Liver (tissue), 8 donors: ENCODE measurements at regions not wholly inside any gene's neighbourhood (a gene's known extent, or its start where the extent isn't known, plus 50 kb on each side); places are given as distances from the start of the nearest gene placed in this dataset.

Experiments
- DNase-seq: peaks from one replicate; pipeline ENCODE4 v3.0.0-alpha.2; 2017; ENCODE audit warnings: low spot score
- H3K27ac ChIP-seq, 2 donors: one replicate each; pipeline ENCODE4 v1.7.0; 2013; ENCODE audit warnings: inconsistent platforms in 2 of 2, low read length in 2 of 2, control low read depth in 1 of 2, low read depth in 1 of 2, mild to moderate bottlenecking in 1 of 2
- H3K27me3 ChIP-seq, 4 donors: one replicate each; pipeline versions ENCODE4 v1.6.1 to v1.7.0; 2013; ENCODE audit warnings: low read length in 3 of 4, inconsistent platforms in 1 of 4, mild to moderate bottlenecking in 1 of 4, moderate library complexity in 1 of 4; ENCODE audit not compliant: control insufficient read depth in 4 of 4, insufficient read depth in 4 of 4
- H3K36me3 ChIP-seq, 4 donors: one replicate each; pipeline versions ENCODE4 v1.6.1 to v1.7.0; 2013; ENCODE audit warnings: low read length in 3 of 4, mild to moderate bottlenecking in 3 of 4, low read depth in 1 of 4, moderate library complexity in 1 of 4; ENCODE audit not compliant: control insufficient read depth in 4 of 4, insufficient read depth in 3 of 4
- H3K4me1 ChIP-seq, 4 donors: one replicate each; pipeline versions ENCODE4 v1.6.1 to v1.7.0; 2013; ENCODE audit warnings: low read length in 3 of 4, mild to moderate bottlenecking in 3 of 4, moderate library complexity in 1 of 4; ENCODE audit not compliant: control insufficient read depth in 4 of 4, insufficient read depth in 4 of 4
- H3K4me3 ChIP-seq, 3 donors: one replicate each; pipeline versions ENCODE4 v1.6.1 to v1.7.0; 2013; ENCODE audit warnings: low read length in 3 of 3, control low read depth in 1 of 3, low read depth in 1 of 3, mild to moderate bottlenecking in 1 of 3
- H3K9ac ChIP-seq, 2 donors: one replicate each; pipeline ENCODE4 v1.7.0; 2013; ENCODE audit warnings: low read length in 2 of 2, mild to moderate bottlenecking in 2 of 2, moderate library complexity in 2 of 2, control low read depth in 1 of 2, low read depth in 1 of 2
- H3K9me3 ChIP-seq, 4 donors: one replicate each; pipeline versions ENCODE4 v1.6.1 to v1.7.0; 2013; ENCODE audit warnings: low read length in 3 of 4; ENCODE audit not compliant: control insufficient read depth in 4 of 4
- CTCF ChIP-seq: fragments of 150-350 bp; IDR thresholded peaks from 2 replicates; pipeline ENCODE4 v1.5.1; 2017; ENCODE audit warnings: improper control_type of control experiment, low read depth, low read length; ENCODE audit not compliant: missing input control
- FOXA1 ChIP-seq: IDR thresholded peaks from 2 replicates; pipeline ENCODE4 v1.6.1; 2016; ENCODE audit warnings: antibody characterized with exemption
- FOXA2 ChIP-seq: IDR thresholded peaks from 2 replicates; pipeline ENCODE4 v1.6.1; 2016; ENCODE audit warnings: antibody characterized with exemption
- GABPA ChIP-seq, 2 donors: IDR thresholded peaks in 1 of 2; conservative IDR thresholded peaks in 1 of 2; 2 replicates each; pipeline ENCODE4 v1.6.1; 2016; ENCODE audit warnings: antibody characterized with exemption in 2 of 2, mild to moderate bottlenecking in 1 of 2, moderate library complexity in 1 of 2
- HNF4A ChIP-seq, 2 donors: conservative IDR thresholded peaks; 2 replicates each; pipeline ENCODE4 v1.6.1; 2016; ENCODE audit warnings: antibody characterized with exemption in 2 of 2, mild to moderate bottlenecking in 2 of 2
- HNF4G ChIP-seq: IDR thresholded peaks from 2 replicates; pipeline ENCODE4 v1.6.1; 2016; ENCODE audit warnings: antibody characterized with exemption
- JUND ChIP-seq, 2 donors: IDR thresholded peaks; 2 replicates each; pipeline ENCODE4 v1.6.1; 2016; ENCODE audit warnings: antibody characterized with exemption in 2 of 2
- NR2F2 ChIP-seq: IDR thresholded peaks from 2 replicates; pipeline ENCODE4 v1.6.1; 2016; ENCODE audit warnings: antibody characterized with exemption
- RAD21 ChIP-seq, 2 donors: IDR thresholded peaks; 2 replicates each; pipeline ENCODE4 v1.6.1; 2016; ENCODE audit warnings: antibody characterized with exemption in 2 of 2, mild to moderate bottlenecking in 2 of 2
- RXRA ChIP-seq, 2 donors: IDR thresholded peaks; 2 replicates each; pipeline ENCODE4 v1.6.1; 2017 to 2018; ENCODE audit warnings: antibody characterized with exemption in 2 of 2, mild to moderate bottlenecking in 1 of 2
- SP1 ChIP-seq: IDR thresholded peaks from 2 replicates; pipeline ENCODE4 v1.6.1; 2018; ENCODE audit warnings: antibody characterized with exemption, mild to moderate bottlenecking
- TAF1 ChIP-seq: conservative IDR thresholded peaks from 2 replicates; pipeline ENCODE4 v1.6.1; 2016; ENCODE audit warnings: antibody characterized with exemption, mild to moderate bottlenecking
- YY1 ChIP-seq: IDR thresholded peaks from 2 replicates; pipeline ENCODE4 v1.6.1; 2016; ENCODE audit warnings: antibody characterized with exemption, mild to moderate bottlenecking
- ZBTB33 ChIP-seq: IDR thresholded peaks from 2 replicates; pipeline ENCODE4 v1.6.1; 2016; ENCODE audit warnings: antibody characterized with exemption
- WGBS: extraction: QIAGEN DNeasy Blood & Tissue Kit; methylation state at CpG from one replicate; pipeline ENCODE4 v1.1.7; 2013; 5-methylcytosine and 5-hydroxymethylcytosine counted together
- TF ChIP-seq, protein P1 (sequence below): IDR thresholded peaks from 2 replicates; pipeline ENCODE4 v1.6.1; 2016; ENCODE audit warnings: antibody characterized with exemption
- donor health status: healthy.
- donor health status: healthy.
- donor health status: healthy.
- donor health status: healthy.
- donor health status: healthy.

DNA sequence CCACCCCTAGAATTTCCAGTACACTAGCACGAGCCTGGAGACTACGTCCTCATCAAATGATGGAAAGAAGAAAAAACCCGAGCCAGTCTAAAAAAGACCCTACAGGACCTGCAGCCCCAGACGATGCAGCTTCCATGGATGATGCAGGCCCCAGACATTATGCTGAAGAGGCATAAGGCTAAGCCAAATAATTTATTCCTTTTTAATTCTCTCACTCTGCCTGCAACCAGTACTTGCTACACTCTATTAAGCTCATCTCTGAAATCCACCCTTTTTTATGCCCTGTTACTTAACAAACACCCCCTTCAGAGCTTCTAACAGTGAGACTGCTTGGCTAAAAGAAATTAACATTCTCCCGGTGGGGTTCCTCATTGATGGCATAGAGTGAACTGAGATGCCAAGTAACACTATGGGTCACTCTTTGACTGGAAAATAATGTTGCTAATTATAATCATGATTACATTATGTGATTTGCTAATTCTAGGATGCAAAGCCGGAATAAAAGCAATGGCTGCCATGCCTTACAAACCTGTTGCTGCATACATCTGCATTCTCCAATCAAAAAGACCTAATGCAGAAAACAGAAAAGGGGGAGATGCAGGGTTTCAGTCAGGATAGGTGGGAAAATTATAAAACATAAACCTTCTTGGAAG is 1462.4 kb downstream of the UQCRFS1 start (continued):
- no peak for TF ChIP-seq FOXA1
- TF ChIP-seq HNF4A (conservative IDR thresholded peaks at IDR 0.05) = no peak

DNA sequence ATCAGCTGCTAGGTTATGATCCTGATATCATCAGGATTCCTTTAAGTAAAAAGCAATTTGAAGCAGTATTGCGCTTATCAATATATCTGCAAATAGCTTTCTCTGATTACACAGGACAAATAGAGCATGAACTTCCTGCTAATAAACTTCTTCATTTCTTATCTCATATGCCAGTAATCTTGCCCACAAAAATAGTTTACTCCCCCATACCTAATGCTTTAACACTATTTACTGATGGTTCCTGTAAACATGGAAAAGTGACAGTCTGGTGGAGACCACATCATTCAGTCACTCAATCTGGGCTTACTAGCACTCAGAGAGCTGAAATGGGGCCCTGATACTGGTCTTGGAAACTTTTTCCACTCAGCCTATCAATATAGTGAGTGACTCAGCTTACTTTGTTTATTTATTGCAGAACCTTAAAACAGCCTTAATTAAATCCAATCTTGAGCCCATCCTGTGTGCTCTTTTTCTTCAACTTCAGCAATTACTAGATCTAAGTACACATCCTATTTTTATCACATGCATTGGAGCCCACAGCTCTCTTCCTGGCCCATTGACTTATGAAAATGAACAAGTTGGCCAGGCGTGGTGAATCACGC is 1464.3 kb downstream of the UQCRFS1 start:
- no peak overlapping the region for H3K9ac ChIP-seq
- peaks cover 0 to 1% (median 0%) of the 10 kb centered on the region in 4 donors for H3K9me3 ChIP-seq
- H3K27me3 ChIP-seq = no peaks in the 10 kb centered on the region
- 93% methylated on average over 3 of the region's 3 CpGs for WGBS
- H3K36me3 ChIP-seq = no peaks in the 10 kb centered on the region
- no peak overlapping the region for H3K4me3 ChIP-seq
- no peak for DNase-seq
- TF ChIP-seq JUND (IDR thresholded peaks at IDR 0.05) (no peak), RXRA (IDR thresholded peaks at IDR 0.05) (no peak), HNF4A (conservative IDR thresholded peaks at IDR 0.05) (no peak), ZBTB33 (no peak), CTCF (no peak), YY1 (no peak), HNF4G (no peak), SP1 (no peak), TAF1 (no peak), FOXA2 (no peak), GABPA (IDR thresholded peaks at IDR 0.05 in 1 of 2, conservative IDR thresholded peaks at IDR 0.05 in 1 of 2) (no peak), RAD21 (IDR thresholded peaks at IDR 0.05) (no peak), NR2F2 (no peak)
- TF ChIP-seq, protein P1, sequence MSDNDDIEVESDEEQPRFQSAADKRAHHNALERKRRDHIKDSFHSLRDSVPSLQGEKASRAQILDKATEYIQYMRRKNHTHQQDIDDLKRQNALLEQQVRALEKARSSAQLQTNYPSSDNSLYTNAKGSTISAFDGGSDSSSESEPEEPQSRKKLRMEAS = no peak
- no peak overlapping the region for H3K27ac ChIP-seq
- H3K4me1 ChIP-seq = no peaks in the 10 kb centered on the region

- Histone ChIP-seq H3K27me3 (no peaks in the 10 kb centered on the region), H3K9me3 (peaks cover 0 to 1% (median 0%) of the 10 kb centered on the region in 4 donors), H3K27ac (no peak overlapping the region), H3K4me3 (no peak overlapping the region), H3K9ac (no peak overlapping the region), H3K36me3 (no peaks in the 10 kb centered on the region), H3K4me1 (no peaks in the 10 kb centered on the region)
- peak; percentile 33 for DNase-seq
- no peak for TF ChIP-seq HNF4A (conservative IDR thresholded peaks at IDR 0.05)
- TF ChIP-seq YY1 = no peak
- no peak for TF ChIP-seq RAD21 (IDR thresholded peaks at IDR 0.05)
- TF ChIP-seq CTCF = no peak
- no peak for TF ChIP-seq FOXA2
- no peak for TF ChIP-seq GABPA (IDR thresholded peaks at IDR 0.05 in 1 of 2, conservative IDR thresholded peaks at IDR 0.05 in 1 of 2)
- TF ChIP-seq HNF4G = no peak
- TF ChIP-seq RXRA (IDR thresholded peaks at IDR 0.05) = no peak
- no peak for TF ChIP-seq ZBTB33
- TF ChIP-seq, protein P1 = no peak
- no peak for TF ChIP-seq FOXA1
- no peak for TF ChIP-seq SP1
- TF ChIP-seq NR2F2 = no peak
- 46% methylated on average over 28 of the region's 28 CpGs for WGBS
Observed at GRCh38 chr19:27746691-27747380, 1466.1 kb downstream of the UQCRFS1 start.
